Parathyroid adenoma (tissue), 2 donors: ENCODE measurements at regions not wholly inside any gene's neighbourhood (a gene's known extent, or its start where the extent isn't known, plus 50 kb on each side); places are given as distances from the start of the nearest gene placed in this dataset.

Experiments
- H2AFZ ChIP-seq: fragments of 300-600 bp; sonication (generic); one replicate; pipeline ENCODE4 v1.7.0; 2017; ENCODE audit warnings: antibody characterized with exemption, mild to moderate bottlenecking
- H3K27ac ChIP-seq: fragments of 300-600 bp; sonication (generic); one replicate; pipeline ENCODE4 v1.7.0; 2017
- H3K27me3 ChIP-seq: fragments of 300-600 bp; sonication (generic); one replicate; pipeline ENCODE4 v1.7.0; 2017; ENCODE audit warnings: low read length; ENCODE audit not compliant: control insufficient read depth, insufficient read depth
- H3K36me3 ChIP-seq: fragments of 300-600 bp; sonication (generic); one replicate; pipeline ENCODE4 v1.7.0; 2017; ENCODE audit warnings: low read length; ENCODE audit not compliant: control insufficient read depth, insufficient read depth
- H3K4me1 ChIP-seq: fragments of 300-600 bp; sonication (generic); one replicate; pipeline ENCODE4 v1.7.0; 2017; ENCODE audit warnings: control low read depth
- H3K4me2 ChIP-seq: fragments of 300-600 bp; sonication (generic); one replicate; pipeline ENCODE4 v1.7.0; 2017; ENCODE audit warnings: low read length
- H3K4me3 ChIP-seq: fragments of 300-600 bp; sonication (generic); one replicate; pipeline ENCODE4 v1.7.0; 2017; ENCODE audit warnings: low read depth, low read length
- H3K79me2 ChIP-seq: fragments of 300-600 bp; sonication (generic); one replicate; pipeline ENCODE4 v1.7.0; 2017; ENCODE audit warnings: control low read depth
- H3K9ac ChIP-seq: fragments of 300-600 bp; sonication (generic); one replicate; pipeline ENCODE4 v1.7.0; 2017; ENCODE audit warnings: mild to moderate bottlenecking
- H3K9me3 ChIP-seq: fragments of 300-600 bp; sonication (generic); one replicate; pipeline ENCODE4 v1.7.0; 2017; ENCODE audit warnings: low read length; ENCODE audit not compliant: control insufficient read depth
- TF ChIP-seq, protein P1 (sequence below): fragments of 300-600 bp; sonication (generic); IDR thresholded peaks from one replicate; pipeline ENCODE4 v1.7.0; 2017; ENCODE audit warnings: antibody characterized with exemption, mild to moderate bottlenecking
- donor health status: primary hyperparathyroidism.

DNA sequence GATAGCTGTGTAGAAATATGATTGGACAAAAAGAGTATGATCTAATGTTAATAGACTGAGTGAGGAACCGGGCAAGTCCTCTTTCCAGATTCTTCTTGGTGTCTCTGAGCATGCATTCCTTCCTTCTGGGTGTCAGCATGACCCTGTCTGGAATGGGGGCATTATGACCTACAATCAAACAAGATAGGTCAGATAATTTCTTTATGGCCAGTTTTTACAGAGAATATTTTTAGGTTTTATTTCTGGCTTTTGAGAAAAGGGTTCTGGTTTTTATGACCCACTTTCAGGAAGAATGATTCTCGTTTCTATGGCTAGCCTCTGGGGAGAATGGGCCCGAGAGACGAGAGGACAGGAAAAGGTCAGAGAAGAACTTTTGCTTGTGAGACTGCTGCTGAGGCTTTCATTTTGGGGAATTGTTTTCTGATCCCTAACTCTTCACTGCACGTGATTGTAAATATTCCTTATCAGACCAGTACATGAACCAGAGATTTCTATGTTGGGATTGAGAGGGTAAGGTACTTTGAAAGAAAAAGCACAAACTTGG is 383.8 kb downstream of the AASDHPPT start:
- TF ChIP-seq, protein P1, sequence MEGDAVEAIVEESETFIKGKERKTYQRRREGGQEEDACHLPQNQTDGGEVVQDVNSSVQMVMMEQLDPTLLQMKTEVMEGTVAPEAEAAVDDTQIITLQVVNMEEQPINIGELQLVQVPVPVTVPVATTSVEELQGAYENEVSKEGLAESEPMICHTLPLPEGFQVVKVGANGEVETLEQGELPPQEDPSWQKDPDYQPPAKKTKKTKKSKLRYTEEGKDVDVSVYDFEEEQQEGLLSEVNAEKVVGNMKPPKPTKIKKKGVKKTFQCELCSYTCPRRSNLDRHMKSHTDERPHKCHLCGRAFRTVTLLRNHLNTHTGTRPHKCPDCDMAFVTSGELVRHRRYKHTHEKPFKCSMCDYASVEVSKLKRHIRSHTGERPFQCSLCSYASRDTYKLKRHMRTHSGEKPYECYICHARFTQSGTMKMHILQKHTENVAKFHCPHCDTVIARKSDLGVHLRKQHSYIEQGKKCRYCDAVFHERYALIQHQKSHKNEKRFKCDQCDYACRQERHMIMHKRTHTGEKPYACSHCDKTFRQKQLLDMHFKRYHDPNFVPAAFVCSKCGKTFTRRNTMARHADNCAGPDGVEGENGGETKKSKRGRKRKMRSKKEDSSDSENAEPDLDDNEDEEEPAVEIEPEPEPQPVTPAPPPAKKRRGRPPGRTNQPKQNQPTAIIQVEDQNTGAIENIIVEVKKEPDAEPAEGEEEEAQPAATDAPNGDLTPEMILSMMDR, result no peak
- H3K4me1 ChIP-seq, result peaks cover 18% of the 10 kb centered on the region

DNA sequence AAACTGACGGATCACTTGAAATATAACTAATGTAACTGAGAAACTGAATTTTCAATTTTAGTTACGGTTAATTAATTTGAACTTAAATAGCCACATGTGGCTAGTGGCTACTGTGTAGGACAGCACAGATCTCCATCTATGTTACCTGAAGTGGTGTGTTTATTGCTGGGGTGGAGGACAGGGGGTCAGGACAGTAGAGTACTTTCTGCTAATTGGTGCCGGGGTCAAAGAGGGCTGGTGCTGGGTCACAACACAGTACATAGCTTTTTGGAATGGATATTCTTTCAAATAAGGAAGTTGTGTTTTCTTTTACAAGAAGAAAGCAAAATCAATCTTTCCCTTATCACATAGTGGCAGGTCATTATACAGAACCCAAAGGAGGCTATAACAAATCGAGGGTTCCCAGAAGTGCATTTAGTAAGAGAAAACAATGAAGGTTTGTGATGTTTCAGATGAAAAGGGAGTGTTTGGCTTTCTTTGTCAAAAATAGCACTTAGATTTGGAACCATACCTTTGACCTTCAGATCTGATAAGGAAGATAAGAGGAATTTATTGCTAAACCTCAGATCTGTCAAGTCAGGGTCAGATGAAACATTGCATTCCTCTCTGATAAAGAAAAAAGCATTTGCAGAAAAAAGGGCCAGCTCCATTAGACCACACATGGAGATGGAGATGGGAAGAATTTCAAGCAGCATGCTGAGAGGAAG is 384.5 kb downstream of the AASDHPPT start:
- TF ChIP-seq, protein P1, result no peak
- H3K9ac ChIP-seq, result no peak overlapping the region
- H3K4me3 ChIP-seq, result no peak overlapping the region
- H3K79me2 ChIP-seq, result no peaks in the 10 kb centered on the region
- peak overlapping the region; percentile 33 for H3K27ac ChIP-seq
- H3K4me2 ChIP-seq, result no peak overlapping the region
- H3K27me3 ChIP-seq, result no peaks in the 10 kb centered on the region
- no peak overlapping the region for H2AFZ ChIP-seq
- no peaks in the 10 kb centered on the region for H3K36me3 ChIP-seq
- no peaks in the 10 kb centered on the region for H3K9me3 ChIP-seq
- H3K4me1 ChIP-seq, result peaks cover 18% of the 10 kb centered on the region

More for the DNA sequence above, 383.8 kb downstream of the AASDHPPT start:
- no peaks in the 10 kb centered on the region for H3K36me3 ChIP-seq
- H2AFZ ChIP-seq, result peak overlapping the region; percentile 46
- no peaks in the 10 kb centered on the region for H3K79me2 ChIP-seq
- H3K4me3 ChIP-seq, result no peak overlapping the region
- H3K27me3 ChIP-seq, result no peaks in the 10 kb centered on the region
- H3K9me3 ChIP-seq, result no peaks in the 10 kb centered on the region
- H3K4me2 ChIP-seq, result no peak overlapping the region
- peak overlapping the region; percentile 33 for H3K27ac ChIP-seq
- no peak overlapping the region for H3K9ac ChIP-seq

DNA sequence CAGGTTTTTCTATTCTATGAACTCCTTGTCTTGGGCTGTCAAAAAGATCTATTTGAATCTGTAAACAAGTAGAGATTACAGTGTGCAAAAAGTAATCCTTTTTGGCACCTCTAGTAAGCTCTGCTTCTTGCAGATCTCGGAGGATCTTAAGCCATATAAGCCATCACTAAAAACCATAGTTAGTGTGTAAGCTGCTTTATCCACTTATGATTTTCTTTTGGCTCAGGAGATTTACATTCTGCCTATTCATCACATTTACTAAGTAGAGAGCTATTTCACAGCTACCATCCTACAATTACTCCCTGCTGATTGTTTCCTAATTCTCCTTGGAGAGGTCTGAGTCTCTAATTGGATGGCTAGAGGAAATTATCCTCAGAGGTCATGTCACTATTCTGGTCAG is 385.7 kb downstream of the AASDHPPT start:
- Histone ChIP-seq H3K4me1 (peaks cover 18% of the 10 kb centered on the region), H3K27me3 (no peaks in the 10 kb centered on the region)

DNA sequence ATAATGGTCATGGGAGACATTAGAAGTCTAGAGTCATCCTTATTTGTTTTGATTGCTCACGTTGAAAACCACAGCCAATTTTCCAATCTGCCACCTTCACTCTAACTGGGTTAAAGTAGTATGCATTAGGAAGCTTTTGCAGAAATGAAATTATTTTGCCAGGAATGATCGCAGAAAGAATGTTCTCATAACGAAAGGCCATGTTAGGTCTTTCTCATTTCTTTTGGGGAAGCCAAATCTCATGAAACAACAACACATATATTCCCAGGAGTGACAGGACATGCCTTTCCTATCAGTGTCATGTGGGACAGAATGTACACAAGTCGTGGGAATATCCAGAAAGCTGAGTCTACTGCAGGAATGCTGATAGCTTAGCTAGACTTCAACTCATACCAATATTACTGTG is 386.3 kb downstream of the AASDHPPT start:
- TF ChIP-seq, protein P1, result no peak

More for the DNA sequence above, 385.7 kb downstream of the AASDHPPT start:
- H3K4me2 ChIP-seq, result no peak overlapping the region
- H3K36me3 ChIP-seq, result no peaks in the 10 kb centered on the region
- no peaks in the 10 kb centered on the region for H3K9me3 ChIP-seq
- H3K4me3 ChIP-seq, result no peak overlapping the region
- no peak overlapping the region for H3K9ac ChIP-seq
- H3K79me2 ChIP-seq, result no peaks in the 10 kb centered on the region
- H2AFZ ChIP-seq, result no peak overlapping the region
- H3K27ac ChIP-seq, result no peak overlapping the region
- TF ChIP-seq, protein P1, result no peak

DNA sequence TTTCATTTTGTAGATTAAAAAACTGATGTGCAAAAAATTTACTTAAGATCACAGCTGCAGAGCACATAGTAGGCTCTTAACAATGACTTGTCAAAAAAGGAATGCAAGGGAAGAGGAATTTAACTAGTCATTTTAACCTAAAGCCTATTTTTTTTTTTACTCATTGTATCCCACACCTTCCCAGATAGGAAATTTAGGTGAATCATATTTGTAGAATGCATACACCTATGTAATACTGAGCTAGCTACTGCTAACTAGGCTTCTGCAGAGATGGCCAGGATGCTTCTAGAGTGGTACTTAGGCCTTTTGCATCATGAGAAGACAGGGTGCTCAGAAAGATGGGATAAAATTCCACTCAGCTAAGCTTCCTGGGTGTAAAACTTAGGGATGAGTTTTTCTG is 387.3 kb downstream of the AASDHPPT start:
- Histone ChIP-seq H3K27me3 (no peaks in the 10 kb centered on the region), H3K36me3 (no peaks in the 10 kb centered on the region), H2AFZ (no peak overlapping the region), H3K4me2 (no peak overlapping the region), H3K9ac (no peak overlapping the region), H3K4me3 (no peak overlapping the region), H3K9me3 (no peaks in the 10 kb centered on the region), H3K79me2 (no peaks in the 10 kb centered on the region), H3K27ac (no peak overlapping the region), H3K4me1 (peaks cover 17% of the 10 kb centered on the region)
- TF ChIP-seq, protein P1, result no peak

More for the DNA sequence above, 386.3 kb downstream of the AASDHPPT start:
- H3K79me2 ChIP-seq, result no peaks in the 10 kb centered on the region
- H3K4me1 ChIP-seq, result peaks cover 18% of the 10 kb centered on the region
- H3K4me3 ChIP-seq, result no peak overlapping the region
- no peaks in the 10 kb centered on the region for H3K36me3 ChIP-seq
- H3K9ac ChIP-seq, result no peak overlapping the region
- H2AFZ ChIP-seq, result no peak overlapping the region
- H3K9me3 ChIP-seq, result no peaks in the 10 kb centered on the region
- no peaks in the 10 kb centered on the region for H3K27me3 ChIP-seq
- no peak overlapping the region for H3K4me2 ChIP-seq
- no peak overlapping the region for H3K27ac ChIP-seq
